Prostate gland (tissue), 2 donors: ENCODE measurements at regions not wholly inside any gene's neighbourhood (a gene's known extent, or its start where the extent isn't known, plus 50 kb on each side); places are given as distances from the start of the nearest gene placed in this dataset.

Experiments
- POLR2A ChIP-seq: fragments of 450-650 bp; IDR thresholded peaks from one replicate; pipeline ENCODE4 v1.6.1; 2016; ENCODE audit warnings: antibody characterized with exemption, mild to moderate bottlenecking
- POLR2AphosphoS5 ChIP-seq: sonication (generic); formaldehyde crosslinking; IDR thresholded peaks from one replicate; pipeline ENCODE4 v1.6.1; 2017; ENCODE audit warnings: antibody characterized with exemption
- TF ChIP-seq, protein P1 (sequence below), 4 experiments: fragments of 200-600 bp in 2 of 4; fragments of 450-650 bp in 2 of 4; sonication (generic) in 2 of 4; IDR thresholded peaks; 1 replicate in 3 of 4; 2 replicates in 1 of 4; pipeline ENCODE4 v1.5.1; 2016 to 2019; ENCODE audit warnings: antibody characterized with exemption in 4 of 4, mild to moderate bottlenecking in 2 of 4, moderate library complexity in 2 of 4

DNA sequence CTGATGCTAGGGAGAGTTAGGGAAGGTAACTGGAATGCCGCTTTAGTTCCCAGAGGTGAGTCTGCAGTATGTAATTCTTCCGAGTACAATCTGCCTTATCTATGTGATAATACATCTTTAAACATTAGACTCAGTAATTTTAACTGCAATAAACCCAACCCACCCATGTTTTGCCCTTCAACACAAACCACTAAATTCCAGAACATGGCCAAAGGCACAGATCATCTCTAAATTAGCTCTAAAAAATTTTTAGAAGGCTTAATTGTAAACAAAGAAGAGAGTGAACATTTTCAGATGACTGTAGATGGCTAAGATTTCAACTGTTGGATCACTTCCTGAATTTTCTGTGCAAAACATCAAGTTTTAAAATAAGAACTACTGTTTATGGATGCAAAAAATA, 488.7 kb upstream of the ID2 start:
- TF ChIP-seq POLR2A (no peak), POLR2AphosphoS5 (no peak)
- TF ChIP-seq, protein P1, sequence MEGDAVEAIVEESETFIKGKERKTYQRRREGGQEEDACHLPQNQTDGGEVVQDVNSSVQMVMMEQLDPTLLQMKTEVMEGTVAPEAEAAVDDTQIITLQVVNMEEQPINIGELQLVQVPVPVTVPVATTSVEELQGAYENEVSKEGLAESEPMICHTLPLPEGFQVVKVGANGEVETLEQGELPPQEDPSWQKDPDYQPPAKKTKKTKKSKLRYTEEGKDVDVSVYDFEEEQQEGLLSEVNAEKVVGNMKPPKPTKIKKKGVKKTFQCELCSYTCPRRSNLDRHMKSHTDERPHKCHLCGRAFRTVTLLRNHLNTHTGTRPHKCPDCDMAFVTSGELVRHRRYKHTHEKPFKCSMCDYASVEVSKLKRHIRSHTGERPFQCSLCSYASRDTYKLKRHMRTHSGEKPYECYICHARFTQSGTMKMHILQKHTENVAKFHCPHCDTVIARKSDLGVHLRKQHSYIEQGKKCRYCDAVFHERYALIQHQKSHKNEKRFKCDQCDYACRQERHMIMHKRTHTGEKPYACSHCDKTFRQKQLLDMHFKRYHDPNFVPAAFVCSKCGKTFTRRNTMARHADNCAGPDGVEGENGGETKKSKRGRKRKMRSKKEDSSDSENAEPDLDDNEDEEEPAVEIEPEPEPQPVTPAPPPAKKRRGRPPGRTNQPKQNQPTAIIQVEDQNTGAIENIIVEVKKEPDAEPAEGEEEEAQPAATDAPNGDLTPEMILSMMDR (IDR thresholded peaks at IDR 0.05) = no peak
